Activated CD4-positive, alpha-beta T cell treated with anti-CD3 and anti-CD28 coated beads for 48 hours (primary cell): ENCODE measurements at regions not wholly inside any gene's neighbourhood (a gene's known extent, or its start where the extent isn't known, plus 50 kb on each side); places are given as distances from the start of the nearest gene placed in this dataset.

Experiments
- DNase-seq: peaks from one replicate; pipeline ENCODE4 v3.0.0-alpha.2; 2020

DNA sequence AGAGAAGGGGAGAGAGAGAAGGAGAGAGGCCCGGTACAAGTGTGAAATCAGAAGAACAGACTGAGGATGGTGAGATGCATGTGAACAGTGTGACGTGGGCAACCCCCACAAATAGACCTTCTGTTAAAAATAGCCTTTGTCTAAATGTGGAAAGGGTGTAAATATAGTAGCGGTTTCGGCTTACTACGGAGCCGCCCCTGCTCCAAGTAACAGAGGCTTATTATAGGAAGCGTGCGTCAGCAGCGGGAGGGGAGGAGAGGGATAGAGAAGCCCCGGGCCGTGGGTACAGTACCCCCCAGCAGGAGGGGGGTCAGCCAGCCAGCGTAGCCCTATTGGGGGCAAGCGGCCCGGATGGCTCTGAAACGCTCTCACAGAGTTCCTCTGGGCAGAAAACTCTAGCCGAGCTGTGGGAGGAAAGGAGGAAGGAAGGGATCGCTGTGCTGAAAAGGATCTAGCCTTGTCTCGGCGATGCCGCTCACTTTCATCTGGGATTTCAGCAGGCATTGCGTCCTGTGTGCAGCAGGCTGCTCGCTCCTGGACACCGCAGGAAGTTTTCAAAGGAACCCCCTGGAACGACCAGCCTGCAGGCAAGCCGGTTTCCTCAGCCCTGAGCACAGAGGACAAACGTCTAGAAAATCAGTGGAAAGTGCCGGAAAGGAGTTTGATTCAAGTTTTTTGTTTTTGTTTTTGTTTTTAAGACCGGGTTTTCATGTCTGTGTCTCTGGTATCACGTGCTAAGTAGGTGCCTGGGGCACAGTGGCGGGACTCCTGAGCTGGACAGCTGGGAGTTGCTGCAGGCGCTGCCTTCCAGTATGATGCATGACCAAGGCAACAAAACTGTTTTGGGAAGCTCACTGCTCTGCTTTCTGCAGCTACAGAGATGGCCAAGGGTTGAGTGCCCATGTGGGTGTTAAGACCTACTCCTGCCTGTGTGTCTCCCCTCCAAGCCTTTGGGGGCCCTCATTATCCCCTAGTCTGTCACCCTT is 146.6 kb downstream of the SEC61B start:
- no peak for DNase-seq

DNA sequence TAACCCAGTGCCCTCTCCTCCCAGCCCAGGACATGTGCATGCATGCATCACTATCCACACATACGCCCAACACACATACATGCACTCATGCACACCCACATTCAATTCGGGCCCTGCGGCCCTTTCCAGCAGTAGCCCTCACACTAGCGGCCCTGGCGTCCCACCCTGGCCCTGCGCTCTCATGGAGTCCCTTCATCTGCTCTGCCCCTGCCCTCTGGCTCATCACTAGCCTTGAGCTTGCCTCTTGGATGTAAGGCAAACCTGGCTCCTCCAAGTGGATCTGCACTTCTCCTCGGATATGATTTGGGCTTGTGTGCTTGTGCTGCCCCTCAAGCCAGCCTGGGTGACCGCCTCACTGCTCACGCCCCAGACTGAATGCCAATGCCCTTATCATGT is 147.2 kb downstream of the SEC61B start:
- no peak for DNase-seq

DNA sequence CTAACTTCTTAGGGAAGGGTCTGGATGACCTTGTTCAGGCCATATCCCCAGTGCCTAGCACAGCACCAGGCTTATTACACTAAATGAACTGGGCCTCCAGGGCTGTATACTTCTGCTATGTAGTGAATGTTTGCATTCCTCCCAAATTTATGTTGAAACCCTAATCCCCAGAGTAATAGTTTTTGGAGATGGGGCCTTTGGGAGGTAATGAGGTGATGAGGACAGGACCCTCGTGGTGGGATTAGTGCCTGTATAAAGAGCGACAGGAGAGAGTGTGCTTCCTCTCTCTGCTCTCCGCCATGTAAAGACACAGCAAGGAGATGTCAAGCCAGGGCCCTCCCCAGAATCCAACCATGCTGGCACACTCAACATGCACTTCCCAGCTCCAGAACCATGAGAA is 148.3 kb downstream of the SEC61B start:
- DNase-seq: no peak

DNA sequence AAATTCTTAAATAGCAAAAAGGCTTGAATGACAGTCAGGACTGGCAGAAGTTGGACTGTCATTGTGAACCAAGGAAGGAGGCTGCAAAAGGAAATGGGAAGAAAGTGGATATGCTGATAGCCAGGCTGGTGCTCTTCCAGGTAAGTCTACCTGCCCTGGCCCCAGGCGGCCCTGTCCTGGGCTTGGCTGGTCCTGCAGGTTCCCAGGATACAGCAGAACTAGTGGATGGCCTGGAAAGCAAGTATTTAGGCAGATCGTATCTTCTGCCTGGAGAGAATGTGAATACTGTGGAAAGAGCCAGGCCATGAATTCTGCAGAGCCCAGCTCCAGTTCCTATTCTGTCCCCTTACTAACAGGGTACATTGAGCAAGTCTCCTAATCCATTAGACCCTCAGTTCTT is 149.3 kb downstream of the SEC61B start:
- no peak for DNase-seq

DNA sequence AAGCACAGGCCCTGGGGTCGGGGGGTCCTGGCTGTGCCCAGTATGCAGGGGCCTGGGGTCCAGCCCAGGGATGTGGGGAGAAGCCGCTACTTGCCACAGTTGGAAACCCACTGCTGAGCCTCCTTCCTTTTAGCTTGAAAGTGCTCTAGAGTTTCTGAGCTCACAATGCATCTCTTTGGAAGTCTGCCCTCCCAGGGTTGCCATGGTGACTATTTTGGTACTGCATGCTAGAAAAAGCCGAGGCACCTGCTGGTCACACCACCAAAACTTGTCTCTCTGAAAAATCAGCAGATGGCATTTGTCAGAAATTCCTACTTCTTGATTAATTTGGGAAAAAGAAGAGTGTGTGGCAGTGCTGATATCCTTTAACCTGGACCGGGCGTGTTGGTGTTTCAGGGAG is 151.8 kb downstream of the SEC61B start:
- no peak for DNase-seq

DNA sequence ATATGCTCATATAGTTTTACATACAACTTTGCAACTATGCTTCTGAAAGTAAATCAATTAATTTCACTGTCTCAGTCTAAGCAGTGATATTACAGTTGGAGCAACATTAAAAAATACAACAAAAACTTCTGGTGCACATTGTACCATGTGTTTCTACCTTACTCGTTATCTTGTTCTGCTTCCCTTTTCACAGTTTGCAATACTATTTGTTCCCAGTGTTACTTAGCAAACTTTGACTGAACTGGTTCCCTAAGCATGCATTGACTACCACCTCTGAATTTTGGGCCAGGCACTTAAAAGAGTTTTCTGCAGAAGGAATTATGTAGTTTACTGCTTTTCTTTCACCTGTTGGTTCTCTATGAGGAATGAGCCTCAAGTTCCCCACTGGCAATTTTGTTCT is 152.7 kb downstream of the SEC61B start:
- DNase-seq: no peak

DNA sequence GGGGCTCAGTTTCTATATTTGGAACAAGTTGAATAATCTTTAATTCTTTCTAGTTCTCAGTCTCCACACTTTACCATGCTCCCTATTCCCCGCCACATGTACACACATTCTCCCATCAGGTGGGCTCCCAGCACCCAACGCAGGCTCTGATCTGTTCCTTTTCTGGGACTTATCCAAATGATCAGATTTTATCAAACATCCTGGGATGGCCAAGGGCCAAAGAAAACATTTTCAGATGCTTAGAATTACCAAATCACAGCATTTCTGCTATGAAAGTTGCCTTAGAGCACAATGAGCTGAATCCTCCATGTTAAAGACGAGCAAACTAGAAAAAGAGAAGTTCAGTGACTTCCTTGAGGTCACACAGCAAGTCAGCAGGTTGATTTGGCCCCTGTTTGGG is 153.4 kb downstream of the SEC61B start:
- DNase-seq: no peak

DNA sequence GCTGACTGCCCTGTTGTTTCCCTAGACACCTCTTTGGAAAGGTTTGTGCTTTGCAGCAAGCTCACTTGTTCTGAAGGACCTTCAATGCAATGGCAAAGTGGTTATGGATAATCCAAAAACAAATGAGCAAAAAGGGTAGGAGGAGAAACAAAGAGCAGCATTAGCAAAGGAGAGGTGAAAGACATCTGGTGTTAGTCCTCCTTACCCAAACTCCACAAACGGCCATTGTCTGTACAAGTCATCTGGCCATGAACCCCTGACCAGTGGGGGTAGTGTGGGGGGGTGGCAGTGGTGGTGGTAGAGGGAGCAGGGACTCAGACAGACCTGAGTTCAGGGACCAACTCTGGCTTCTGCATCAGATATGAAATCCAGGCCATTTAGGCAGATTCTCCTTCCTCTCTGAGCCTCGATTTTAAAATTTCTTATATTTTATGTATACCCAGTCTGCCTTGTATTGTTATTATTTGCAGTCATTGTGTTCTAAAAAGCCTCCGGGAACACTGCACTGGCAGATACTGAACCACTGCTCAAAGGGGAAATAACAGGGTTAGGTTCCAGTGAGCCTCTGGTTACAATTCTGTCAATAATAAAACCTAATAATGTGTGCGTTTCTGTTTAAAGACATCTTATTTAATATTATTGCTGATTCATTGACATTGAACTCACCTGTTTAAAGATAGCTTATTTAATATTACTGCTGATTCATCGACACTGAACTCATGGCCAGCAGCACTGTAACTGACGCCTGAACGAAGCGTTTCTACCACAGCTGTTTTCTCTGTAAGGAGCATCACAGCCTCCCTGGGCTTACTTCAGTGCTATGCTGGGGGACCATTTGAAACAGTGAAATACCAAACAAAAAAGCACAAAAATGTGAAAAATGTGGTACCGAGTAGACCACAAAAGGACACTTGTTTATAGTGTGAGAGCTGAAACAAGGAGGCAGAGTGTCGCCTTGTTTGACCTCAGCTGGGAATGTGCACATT is 156.0 kb downstream of the SEC61B start:
- no peak for DNase-seq

DNA sequence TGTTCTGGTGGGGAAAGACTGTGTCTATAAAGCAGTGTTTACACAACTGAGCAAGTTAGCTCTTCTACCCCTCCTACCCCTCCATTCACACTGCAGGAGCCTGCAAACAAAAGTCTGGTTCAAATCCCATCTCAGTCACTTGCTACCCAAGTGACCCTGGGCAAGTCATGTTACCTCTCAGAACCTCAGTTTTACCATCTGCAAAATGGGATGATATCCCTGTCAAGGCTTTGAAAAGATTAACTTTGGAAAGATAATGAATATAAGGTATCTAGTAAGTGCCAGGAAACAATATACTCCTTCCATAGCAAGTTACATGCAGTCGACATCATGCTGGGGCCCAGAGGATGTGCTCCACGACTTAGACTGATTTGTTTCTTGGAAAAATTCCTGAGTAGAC is 161.5 kb downstream of the SEC61B start:
- no peak for DNase-seq

DNA sequence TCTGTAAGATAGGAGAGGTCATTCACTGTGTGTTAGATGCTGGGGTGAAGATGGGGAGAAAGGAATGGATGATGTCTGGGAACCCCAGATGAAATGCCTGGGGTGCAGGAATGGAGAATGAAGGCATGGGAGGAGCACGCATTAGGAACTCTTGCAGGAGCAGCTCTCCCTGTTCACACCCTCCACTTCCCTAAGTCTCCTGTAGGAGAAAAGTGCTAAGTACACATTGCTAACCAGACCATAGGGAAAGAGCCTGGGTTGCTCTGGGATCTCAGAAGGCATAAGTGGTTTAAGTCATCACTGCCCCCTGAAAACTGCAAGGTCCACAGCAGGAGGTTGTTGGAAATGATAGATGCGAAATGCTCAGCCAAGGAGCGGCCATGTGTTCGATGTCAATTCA is 163.1 kb downstream of the SEC61B start:
- DNase-seq: no peak

DNA sequence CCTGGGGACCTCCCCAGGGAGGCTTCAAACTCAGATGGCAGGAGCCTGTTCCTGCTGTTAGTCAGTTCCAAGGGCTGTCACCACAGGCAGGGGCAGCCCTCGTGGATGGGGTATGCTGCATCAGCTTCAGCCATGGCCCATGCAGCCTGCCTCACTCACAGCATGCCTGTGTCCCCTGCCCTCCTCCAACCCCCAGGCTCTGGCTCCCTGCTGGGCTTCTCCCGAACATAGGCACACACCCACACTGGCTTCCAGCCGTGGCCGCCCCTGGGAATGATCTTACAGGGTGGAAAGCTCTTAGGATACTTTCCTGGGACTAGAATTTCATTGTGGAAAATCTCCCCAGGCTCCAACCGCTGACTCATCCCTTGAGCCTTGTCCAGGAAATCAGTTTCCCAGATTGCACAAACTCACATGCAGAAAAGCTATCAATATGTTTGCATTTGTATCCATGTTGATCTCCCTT is 163.8 kb downstream of the SEC61B start:
- DNase-seq: no peak

DNA sequence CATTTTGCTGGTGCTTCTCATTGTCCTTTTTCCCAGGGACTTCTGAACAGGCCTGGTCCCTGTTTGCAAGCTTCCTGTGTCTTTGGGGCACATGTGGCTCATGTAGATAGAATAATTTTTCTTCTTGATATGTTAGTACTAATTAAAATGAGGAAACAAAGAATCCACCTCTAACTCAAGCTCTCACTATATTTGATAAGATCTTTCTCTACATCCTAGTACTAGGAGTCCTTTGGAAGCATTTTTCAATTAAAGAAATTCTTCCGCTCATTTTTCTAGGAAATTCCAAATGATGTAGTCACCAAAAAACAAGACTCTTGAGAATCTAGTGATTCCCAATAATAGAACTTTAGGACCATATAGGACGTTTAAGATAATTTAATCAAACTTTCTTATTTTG is 165.3 kb downstream of the SEC61B start:
- no peak for DNase-seq

DNA sequence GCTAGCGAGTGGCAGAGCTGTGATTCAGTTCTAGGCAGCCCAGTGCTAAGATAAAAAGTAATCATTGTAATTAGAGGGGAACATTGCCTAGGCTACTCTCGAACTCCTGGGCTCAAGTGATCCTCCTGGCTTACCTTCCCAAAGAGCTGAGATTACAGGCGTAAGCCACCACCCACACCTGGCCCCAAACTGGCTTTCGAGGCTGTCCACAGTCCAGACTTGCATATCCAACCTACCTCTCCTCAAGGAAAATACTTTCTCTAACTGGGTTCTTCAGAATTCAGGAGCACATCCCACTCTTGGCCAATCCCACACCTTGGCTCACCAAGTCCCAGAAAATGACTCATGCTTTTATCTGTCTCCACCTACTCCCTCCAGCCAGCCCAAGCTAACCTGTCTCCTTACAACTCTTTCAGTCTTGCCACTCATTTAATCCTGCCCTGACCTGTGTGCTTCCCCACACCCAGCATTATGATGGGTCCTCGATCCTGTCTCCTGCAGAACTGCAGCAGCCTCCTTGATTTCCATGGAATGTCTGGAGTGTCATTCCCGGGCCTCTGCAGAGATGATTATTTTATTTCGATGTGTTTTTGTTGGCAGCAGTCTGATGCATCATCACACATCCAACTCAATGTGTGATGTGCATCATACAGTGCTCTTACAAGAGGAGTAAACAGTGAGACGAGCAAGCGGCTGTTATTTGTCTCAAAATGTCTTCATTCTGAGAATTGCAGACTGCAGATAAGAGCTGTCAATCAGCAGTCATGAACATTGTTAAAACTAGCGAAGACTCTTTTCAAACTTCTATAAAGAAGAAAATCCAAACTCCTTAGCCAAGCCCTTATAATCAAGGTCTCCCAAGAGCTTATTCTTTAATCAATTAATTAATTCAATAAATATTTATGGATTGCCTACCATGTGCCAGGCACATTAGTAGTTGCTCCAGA is 167.3 kb downstream of the SEC61B start:
- DNase-seq: no peak

DNA sequence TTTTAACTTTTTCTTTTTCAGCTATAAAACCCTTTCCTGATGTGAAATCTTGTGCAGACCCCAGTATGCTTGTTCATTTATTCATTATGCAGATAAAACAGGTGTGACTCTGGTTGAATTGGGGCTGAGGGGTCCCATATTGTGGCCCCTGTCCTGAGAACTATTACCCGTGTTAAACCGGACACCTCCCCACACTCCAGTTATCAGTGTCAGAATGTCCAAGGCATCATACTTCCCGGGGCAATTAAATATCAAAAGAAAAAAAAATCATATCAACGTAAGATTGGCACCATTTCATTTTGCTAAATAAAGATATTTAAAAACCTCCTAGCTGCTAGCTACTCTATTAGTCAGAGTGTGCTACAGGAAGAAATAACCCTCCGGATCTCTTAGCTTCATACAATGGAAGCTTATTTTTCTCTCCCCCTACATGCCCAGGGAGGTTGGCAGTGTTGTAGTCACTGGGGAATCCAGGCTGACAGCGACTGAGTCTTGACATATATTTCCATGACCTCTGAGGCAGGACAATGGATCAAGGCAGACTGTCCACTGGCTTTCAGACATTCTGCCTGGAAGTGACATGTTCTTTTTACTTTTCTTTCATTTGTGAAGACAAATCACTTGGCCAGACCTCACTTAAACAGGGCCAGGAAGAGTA is 170.0 kb downstream of the SEC61B start:
- DNase-seq: no peak

DNA sequence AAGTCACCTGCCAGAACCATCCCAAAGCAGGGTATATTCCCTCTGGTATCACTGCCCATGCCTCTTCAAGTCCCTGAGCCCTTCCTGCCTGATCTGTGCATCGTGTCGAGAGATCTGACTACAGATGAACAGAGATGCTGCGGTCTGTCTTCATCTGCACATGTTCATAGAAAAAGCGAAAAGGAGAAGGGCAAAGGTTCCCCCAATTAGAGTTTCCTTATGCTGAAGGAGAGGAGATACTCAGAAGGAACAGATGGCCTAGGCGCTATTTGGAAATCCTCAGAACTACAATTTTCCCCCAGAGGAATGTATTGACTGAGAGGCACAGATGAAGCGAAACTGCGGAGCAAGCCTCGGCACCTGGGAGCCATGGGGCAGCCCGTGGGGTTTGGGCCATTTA is 170.9 kb downstream of the SEC61B start:
- DNase-seq: no peak

DNA sequence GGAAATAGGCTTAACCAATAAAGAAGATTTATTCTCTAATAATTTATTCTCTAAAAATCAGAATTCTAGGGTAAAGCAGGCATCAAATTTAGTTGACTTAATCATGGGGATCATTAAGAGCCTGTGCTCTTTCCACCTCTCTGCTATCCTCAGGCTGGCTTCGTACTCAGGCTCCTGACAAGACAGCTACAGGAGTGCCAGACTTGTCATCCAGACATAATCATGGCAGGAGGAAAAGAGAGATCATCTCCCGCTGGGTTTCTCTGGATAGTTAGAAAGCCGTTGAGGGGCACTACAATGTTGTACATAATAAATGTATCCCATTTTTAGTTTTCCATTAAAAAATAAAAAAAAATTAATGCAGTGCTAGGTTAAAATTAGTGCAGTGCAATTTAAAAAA is 171.9 kb downstream of the SEC61B start:
- no peak for DNase-seq

DNA sequence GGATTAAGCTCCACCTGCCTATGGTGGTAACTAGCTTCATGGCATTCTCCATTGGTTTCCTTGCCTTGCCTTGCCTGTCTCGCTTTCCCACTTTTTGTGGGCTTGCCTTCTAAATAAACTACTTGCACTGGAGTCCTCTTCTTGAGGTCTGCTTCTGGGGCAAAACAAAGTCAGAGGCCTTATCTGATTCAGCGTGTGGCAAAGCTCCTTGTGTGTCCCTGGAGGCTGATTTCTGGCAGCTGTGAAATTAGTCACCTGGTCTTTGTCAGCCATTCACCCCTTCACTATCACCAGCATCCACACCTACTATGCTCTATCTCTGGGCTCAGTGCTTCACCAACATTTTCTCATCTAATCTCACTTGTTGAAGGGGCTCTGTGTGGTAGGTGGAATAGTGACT is 176.2 kb downstream of the SEC61B start:
- DNase-seq: no peak

DNA sequence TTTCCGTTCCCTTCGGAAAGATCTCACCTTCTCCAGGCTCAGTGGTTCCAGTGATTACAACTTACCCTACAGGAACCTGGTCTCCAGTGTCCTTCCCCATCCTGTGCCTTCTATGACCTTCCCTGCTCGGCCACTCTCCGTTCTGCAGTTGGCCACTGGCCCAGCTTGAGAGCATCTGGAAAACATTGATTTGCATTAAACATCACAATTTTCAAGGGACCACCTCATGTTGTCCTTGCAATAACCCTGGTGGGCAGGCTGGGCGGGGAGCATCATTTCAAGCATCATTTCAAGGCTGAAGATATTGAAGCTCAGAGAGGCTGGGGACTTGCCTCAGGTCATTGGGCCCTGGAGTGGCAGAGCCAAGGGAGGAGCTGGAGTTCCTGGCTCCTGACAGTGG is 177.4 kb downstream of the SEC61B start:
- DNase-seq: no peak

DNA sequence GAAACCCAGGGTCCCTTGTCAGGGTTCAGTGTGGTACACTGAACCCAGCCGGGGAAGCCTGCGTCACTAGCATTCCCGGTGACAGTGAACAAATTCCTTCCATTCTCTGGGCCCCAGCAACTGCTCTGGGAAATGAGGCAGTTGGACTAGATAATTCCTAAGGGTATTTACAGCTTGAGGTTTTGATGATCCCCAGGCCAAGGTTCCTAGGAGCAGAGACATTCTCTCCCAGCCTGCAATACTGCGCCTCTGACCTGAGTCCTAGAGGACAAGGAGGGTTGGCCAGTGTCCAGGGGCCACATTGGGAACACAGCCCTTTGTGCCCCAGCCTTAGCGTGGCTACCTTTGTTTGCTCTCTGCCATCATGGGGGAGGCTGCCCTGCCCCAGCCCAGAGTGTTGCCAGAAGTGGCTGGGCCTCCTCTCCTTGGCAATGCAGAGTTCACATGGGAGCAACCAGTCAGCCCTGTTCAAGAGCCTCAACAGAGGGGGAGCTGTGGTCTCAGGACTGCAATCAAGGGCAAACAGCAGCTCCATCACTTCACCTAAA is 178.2 kb downstream of the SEC61B start:
- DNase-seq: no peak

DNA sequence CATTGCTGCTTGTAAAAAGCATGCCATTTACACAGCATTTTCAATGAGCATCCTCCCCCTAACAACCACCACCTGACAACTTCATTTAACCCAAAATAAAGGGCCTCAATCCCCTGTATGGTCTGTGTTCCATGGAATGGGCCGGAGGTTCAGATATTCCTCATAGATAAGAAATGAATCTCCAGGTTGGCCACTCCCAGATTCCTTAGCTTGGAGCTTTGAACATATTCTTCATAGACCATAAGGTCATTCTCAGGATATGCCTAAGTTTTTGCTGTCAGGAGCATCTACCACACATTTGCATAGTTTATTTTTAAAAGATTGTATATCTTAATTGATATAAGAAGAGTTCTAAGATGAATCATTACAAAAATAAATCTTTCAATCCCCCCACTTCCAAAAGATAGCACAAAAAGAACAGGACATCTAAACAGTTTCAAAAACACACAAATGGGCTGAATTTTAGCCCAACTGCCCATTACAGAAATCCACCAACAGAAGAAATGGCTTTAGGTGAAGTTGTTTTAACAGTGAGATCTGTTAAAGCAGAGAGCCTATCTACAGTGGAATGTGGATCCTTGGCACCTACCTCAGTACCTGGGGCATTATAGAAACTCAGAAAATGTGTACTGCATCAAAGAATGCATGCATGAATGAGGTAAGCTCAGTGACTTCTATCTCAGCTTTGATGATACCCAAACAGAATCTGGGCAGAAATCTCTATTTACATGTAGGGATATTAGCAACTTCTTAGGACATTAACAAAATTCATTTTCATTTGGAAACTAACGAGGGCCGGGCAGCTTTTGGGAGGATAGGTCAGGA is 179.8 kb downstream of the SEC61B start:
- DNase-seq: no peak

DNA sequence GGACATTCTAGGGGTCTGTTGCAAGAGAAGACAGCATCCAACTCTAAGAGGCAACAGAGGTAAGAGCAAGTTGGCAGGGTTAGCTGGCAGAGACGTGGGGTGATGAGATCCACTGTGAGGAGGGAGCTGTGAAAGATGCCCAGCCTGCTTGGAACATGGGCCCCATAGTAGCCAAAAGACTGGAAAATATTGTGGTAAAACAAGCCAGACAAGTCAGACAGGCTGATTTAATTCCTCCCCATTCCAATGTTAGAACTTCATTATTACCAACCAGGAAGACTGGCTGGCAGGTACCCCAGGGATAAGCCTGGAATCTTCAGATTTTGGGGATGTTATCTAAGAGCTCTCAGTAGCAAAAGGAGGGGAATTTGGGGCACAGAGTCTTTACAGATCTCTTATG is 181.3 kb downstream of the SEC61B start:
- DNase-seq: no peak
